ENCODE measurements at regions not wholly inside any gene's neighbourhood (a gene's known extent, or its start where the extent isn't known, plus 50 kb on each side); places are given as distances from the start of the nearest gene placed in this dataset.

- ChIA-PET CTCF (no interaction called here), POLR2A (no interaction called here)
- no peak for DNase-seq (ENCODE audit: low read depth, low spot score)
- no peak overlapping the region for H3K27ac ChIP-seq (ENCODE audit: low read depth, low read length)
- H3K4me3 ChIP-seq (ENCODE audit: low read depth, low read length): no peak overlapping the region
- H3K9me3 ChIP-seq (ENCODE audit: control insufficient read depth, insufficient read depth, low read length): no peaks in the 10 kb centered on the region
- H3K27me3 ChIP-seq (ENCODE audit: control insufficient read depth, insufficient read depth, low read length): peaks cover 53% of the 10 kb centered on the region
- TF ChIP-seq CTCF (IDR thresholded peaks at IDR 0.05; ENCODE audit: low read depth, low read length): no peak
These were observed 210.2 kb downstream of the TLE3 start for GRCh38 chr15:69887553-69887952.

GRCh38 chr15:69888406-69888805 lies 209.3 kb downstream of the TLE3 start:
- Histone ChIP-seq H3K27me3 (ENCODE audit: control insufficient read depth, insufficient read depth, low read length) (peaks cover 54% of the 10 kb centered on the region), H3K27ac (ENCODE audit: low read depth, low read length) (no peak overlapping the region), H3K4me3 (ENCODE audit: low read depth, low read length) (no peak overlapping the region), H3K9me3 (ENCODE audit: control insufficient read depth, insufficient read depth, low read length) (no peaks in the 10 kb centered on the region)
- CTCF ChIA-PET: no interaction called here
- no peak for TF ChIP-seq CTCF (IDR thresholded peaks at IDR 0.05; ENCODE audit: low read depth, low read length)
- no peak for DNase-seq (ENCODE audit: low read depth, low spot score)
- POLR2A ChIA-PET: no interaction called here

- POLR2A ChIA-PET: no interaction called here
- Histone ChIP-seq H3K9me3 (ENCODE audit: control insufficient read depth, insufficient read depth, low read length) (no peaks in the 10 kb centered on the region), H3K27me3 (ENCODE audit: control insufficient read depth, insufficient read depth, low read length) (peaks cover 59% of the 10 kb centered on the region), H3K27ac (ENCODE audit: low read depth, low read length) (no peak overlapping the region), H3K4me3 (ENCODE audit: low read depth, low read length) (no peak overlapping the region)
- CTCF ChIA-PET: interaction anchor here (0.6 kb wide), 1 partner anchor 414 kb away, joined by 8 read pairs; no protein-coding TSS in a partner anchor
- TF ChIP-seq CTCF (IDR thresholded peaks at IDR 0.05; ENCODE audit: low read depth, low read length): no peak
- DNase-seq (ENCODE audit: low read depth, low spot score): no peak
These were observed 206.6 kb downstream of the TLE3 start for GRCh38 chr15:69891070-69891536.

GRCh38 chr15:69891606-69892005 lies 206.1 kb downstream of the TLE3 start:
- no peak for TF ChIP-seq CTCF (IDR thresholded peaks at IDR 0.05; ENCODE audit: low read depth, low read length)
- CTCF ChIA-PET: no interaction called here
- Histone ChIP-seq H3K27ac (ENCODE audit: low read depth, low read length) (no peak overlapping the region), H3K27me3 (ENCODE audit: control insufficient read depth, insufficient read depth, low read length) (peaks cover 56% of the 10 kb centered on the region), H3K4me3 (ENCODE audit: low read depth, low read length) (no peak overlapping the region), H3K9me3 (ENCODE audit: control insufficient read depth, insufficient read depth, low read length) (no peaks in the 10 kb centered on the region)
- DNase-seq (ENCODE audit: low read depth, low spot score): no peak
- POLR2A ChIA-PET: no interaction called here

GRCh38 chr15:69892351-69892750 lies 205.4 kb downstream of the TLE3 start:
- no peak for TF ChIP-seq CTCF (IDR thresholded peaks at IDR 0.05; ENCODE audit: low read depth, low read length)
- H3K4me3 ChIP-seq (ENCODE audit: low read depth, low read length): no peak overlapping the region
- DNase-seq (ENCODE audit: low read depth, low spot score): no peak
- CTCF ChIA-PET: no interaction called here
- POLR2A ChIA-PET: no interaction called here
- H3K27me3 ChIP-seq (ENCODE audit: control insufficient read depth, insufficient read depth, low read length): peaks cover 57% of the 10 kb centered on the region
- no peaks in the 10 kb centered on the region for H3K9me3 ChIP-seq (ENCODE audit: control insufficient read depth, insufficient read depth, low read length)
- H3K27ac ChIP-seq (ENCODE audit: low read depth, low read length): no peak overlapping the region

Measured in AG04450 (cell line).